Activated T-helper 9 cell treated with anti-CD3 and anti-CD28 coated beads, Interleukin-2, amount 50 U/mL, for 16 hours (primary cell): ENCODE measurements at regions not wholly inside any gene's neighbourhood (a gene's known extent, or its start where the extent isn't known, plus 50 kb on each side); places are given as distances from the start of the nearest gene placed in this dataset.

Experiments used
- DNase-seq: peaks from one replicate; pipeline ENCODE4 v3.0.0-alpha.2; 2020; ENCODE audit warnings: low read depth

DNA sequence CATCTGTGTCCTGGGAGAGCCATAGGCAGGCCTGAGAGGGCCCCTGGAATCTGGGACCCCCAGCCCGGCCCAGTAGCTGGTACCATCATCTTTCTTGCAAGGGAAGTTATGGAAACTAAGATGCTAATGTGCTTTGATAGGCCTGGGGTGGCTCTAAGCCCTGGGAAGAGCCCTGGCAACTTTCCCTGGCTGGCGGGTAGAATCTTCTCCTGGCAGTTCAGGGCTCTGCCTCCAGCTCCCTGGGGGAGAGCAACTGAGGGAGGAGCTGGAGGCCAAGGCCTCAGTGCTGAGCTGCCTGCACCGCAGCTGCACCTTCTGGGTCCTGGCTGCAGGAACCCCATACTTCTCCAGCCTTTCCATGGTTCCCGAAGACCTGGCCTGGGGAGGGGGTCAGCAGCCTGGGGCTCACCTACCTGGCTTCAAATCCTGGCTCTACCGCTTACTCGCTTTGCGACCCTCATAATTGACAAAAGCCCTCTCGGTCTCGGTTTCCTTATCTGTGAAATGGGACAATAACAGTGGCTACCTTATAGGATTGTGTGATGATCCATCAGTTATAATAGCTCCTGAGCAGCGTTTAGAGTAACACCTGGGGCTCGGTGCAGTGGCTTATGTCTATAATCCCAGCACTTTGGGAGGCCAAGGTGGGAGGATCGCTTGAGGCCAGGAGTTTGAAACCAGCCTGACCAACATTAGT lies 333.7 kb downstream of the SEC14L1 start:
- no peak for DNase-seq

DNA sequence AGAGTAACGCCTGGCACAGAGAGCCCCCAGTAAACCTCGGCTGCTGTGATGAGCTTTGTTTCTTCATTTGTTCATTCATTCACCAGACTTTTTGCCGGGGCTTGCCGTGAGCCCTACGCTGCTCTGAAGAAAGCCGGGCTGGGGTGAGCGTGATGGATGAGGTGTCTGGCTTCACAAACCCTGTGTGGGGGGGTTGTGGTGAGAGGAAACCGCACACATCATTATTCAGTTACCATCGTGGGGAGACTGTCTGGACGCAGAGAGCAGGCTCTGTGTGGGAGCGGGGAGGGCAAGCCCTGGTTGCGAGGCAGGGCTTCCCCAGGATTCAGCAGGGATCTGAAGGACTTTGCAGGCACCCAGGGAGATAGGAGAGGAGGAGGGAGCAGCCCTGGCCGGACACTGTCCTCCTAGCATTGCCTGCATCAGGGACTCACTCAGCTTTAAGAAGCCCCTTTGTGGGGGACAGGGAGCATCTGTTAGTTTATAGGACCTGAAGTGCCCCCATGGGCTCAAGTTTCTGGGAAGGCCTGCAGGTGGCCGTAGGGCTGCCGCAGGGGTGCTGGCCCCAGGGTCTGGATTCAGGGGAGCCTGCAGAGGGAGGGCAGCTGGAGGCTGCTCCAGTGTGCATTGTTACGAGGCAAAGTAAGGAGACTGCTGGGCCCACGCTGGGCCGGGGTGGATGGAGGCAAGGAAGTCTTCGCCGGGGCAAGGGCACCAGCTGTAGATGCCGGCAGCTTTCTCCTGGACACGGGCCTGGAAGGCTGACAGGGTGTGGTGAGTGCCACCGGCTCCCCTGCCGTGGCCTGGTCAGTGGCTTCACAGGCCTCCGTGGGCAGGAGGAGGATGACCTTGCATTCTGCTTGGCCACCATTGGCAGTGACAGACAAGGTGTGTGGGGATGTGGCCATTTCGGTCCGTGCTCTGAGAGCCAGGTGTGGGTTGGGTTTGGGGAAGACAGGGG lies 334.5 kb downstream of the SEC14L1 start:
- DNase-seq: peak; percentile 67

DNA sequence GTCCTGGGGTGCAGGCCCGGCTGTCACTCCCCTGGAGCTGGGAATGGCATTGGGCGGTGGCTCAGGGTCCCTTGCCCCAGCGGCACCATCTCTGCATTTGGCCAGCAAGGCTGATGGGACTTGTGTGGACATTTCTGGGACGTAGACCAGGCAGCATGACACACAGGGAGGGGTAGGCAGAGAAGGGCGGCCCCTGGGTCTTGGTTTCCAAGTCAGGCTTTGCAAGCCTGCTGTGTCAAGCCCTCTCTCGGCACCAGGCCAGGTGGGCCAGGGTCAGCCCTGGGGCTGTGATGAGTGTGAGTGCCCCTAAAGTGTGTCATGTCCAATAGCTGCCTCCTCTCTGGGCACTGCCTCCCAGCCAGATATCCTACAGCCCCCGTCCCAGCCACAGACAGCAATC lies 335.2 kb downstream of the SEC14L1 start:
- no peak for DNase-seq

DNA sequence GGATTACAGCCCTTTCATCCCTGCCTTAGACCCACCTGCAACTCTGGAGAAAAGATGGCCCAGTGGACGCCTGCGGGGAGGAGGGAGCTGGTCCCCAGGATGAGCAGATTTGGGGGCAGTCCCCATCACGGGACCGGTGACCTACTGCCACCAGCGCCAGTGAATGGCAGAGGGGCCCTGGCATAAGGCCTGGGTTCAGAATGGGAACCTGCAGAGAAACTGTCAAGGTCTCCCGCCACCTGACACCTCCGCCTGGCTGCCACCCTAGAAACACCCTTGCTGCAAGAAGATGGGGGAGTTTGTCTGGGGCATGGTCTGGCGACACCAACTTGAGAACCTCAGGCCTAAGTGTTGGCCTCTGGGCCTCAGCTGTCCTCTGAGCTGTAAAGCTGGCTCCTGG lies 335.7 kb downstream of the SEC14L1 start:
- no peak for DNase-seq

DNA sequence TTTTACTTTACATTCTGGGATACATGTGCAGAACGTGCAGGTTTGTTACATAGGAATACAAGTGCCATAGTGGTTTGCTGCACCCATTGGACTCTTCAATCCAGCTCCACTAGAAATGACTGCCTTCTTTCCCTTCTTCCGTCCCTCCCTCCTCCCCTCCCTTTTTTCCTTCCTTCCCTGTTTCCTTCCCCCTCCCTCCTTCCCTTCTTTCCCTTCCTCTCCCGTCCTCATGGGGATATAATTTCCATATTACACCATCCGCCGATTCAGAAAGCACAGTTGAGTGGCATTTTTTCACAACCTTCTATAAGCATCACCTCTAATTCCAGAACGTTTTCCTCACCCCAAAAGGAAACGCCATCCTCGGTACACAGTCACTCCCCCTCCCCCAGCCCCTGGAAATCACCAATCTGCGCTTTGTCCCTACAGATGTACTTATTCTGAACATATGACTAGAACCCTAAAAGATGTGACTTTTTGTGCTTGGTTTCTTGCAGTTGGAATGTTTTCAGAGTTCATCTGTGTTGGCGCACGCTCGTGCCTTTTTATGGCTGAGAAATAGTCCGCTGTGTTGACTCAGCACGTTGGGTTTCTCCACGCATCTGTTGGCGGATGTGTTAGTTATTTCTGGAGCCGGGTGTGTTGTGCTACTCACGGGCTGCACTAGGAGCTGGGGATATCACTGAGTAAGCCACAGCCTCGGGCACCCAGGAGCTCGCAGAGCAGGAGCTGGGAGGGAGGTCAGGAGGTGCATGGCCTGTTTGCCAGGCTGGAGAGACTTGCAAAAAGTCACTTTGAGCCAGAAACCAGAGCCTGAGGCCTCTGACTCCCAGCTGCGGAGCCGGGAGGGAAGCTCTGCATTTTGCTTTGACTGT lies 336.4 kb downstream of the SEC14L1 start:
- DNase-seq: no peak

DNA sequence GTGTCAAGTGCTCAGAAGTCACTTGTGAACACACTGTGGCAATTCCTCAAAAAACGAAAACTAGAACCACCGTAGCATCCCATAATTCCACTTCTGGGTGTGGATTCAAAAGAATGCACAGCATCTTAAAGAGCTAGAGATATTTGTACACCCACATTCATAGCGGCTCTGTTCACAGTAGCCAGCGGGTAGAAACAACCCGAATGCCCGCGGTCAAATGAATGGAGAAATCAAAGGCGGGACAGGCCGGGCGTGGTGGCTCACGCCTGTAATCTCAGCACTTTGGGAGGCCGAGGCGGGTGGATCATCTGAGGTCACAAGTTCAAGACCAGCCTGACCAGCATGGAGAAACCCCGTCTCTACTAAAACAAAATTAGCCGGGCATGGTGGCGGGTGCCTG lies 337.5 kb downstream of the SEC14L1 start:
- DNase-seq: no peak

DNA sequence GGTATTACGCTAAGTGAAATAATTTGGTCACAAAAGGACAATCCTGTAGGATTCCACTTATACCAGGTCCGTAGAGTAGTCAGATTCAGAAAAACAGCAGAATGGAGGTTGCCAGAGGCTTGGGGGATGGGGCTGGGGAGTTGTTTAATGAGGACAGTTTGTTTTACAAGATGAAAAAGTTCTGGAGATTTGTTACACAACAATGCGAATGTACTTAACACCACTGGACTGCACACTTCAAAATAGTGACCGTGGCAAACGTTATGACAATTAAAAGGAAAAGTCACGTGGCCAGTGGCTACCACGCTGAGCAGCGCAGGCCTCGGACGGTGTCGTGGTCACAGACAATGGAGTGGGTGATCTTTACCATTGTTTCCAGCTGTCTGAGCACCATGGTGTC lies 338.1 kb downstream of the SEC14L1 start:
- DNase-seq: no peak

DNA sequence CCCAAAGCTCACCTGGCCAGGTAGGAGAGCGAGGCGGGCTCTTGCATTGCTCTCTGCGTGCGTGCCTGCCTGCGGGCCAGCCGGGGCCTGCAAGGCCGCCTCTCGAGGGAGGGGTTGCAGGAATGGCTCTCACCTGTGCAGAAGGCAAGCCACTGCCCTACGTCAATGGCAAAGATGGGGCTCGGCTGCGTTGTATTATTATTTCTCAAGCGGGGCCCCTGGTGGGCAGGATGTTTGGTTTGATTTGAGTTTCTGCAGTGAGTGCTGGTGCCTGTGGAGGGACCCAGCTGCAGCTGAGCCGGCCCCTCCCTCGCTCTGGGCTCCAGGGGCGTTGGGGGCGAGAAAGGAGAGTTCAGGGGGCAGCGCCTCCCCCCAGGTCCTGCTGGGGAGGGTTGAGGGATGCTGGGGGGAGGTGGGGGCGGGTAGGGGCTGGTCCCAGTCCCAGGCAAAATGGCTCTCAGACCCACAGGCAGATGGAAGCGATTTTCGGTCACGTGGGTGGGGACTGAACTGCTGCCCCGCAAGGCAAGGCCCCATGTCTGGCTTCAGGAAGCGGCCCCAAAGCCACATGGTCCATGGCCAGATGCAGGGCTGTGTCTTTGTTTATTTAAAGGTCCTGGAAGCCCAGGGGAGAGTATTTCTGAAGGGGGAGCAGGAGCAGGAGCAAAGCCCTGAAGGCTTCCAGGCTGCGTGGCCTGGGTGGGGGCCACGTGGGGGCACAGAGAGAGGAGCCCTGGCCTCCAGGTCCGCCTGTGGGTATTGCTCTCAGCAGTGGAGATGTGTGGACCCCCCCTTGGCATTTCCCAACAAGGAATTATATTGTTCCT lies 338.8 kb downstream of the SEC14L1 start:
- DNase-seq: no peak

DNA sequence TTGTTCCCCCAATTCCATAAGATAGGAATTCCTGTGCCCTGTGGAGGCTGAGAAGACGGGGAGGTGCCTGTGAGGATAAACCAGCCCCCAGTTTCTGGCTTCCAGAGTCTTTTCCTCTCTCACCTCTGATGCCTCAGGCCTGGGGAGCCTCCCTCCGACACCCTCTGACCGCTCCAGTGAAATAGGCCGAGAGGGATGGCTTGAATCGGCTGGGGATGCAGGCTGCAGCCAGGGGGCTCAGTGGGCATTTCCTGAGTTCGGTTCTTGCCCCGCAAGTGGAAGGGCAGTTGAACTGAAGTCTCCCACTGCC lies 339.4 kb downstream of the SEC14L1 start:
- no peak for DNase-seq

DNA sequence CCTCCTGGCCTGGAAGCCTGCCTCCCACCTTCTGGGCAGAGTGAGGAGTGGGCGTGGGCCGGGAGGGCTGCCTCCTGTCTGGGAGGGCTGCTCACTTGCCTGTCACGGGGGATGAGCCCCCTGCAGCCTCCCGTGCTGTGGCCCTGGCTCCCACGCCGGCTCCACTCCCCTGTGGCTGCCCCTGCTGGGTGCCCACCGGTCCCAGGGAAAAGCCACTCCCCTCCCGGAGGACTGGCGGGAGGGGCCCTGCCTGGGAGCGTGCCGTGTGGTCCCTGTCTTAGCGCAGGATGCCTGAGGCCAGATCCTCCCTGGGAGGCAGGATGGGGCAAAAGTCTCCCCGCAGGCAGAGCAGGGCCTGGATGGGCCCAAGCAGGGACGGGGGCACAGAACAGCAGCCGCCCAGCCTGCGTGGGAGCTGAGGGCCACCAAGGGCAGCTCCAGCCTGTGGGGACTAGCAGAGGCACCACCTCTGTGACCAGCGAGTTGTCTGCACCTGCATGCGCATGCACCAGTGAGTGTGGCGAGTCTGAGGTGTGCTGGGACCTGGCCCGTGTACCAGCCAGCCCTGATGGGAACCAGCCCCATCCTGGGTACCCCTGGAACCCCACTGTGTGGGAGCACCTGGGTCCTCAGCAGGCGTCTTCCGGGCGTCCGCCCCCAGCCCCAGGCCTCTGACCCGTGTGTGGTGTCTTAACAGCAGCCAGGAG lies 339.9 kb downstream of the SEC14L1 start:
- DNase-seq: no peak

DNA sequence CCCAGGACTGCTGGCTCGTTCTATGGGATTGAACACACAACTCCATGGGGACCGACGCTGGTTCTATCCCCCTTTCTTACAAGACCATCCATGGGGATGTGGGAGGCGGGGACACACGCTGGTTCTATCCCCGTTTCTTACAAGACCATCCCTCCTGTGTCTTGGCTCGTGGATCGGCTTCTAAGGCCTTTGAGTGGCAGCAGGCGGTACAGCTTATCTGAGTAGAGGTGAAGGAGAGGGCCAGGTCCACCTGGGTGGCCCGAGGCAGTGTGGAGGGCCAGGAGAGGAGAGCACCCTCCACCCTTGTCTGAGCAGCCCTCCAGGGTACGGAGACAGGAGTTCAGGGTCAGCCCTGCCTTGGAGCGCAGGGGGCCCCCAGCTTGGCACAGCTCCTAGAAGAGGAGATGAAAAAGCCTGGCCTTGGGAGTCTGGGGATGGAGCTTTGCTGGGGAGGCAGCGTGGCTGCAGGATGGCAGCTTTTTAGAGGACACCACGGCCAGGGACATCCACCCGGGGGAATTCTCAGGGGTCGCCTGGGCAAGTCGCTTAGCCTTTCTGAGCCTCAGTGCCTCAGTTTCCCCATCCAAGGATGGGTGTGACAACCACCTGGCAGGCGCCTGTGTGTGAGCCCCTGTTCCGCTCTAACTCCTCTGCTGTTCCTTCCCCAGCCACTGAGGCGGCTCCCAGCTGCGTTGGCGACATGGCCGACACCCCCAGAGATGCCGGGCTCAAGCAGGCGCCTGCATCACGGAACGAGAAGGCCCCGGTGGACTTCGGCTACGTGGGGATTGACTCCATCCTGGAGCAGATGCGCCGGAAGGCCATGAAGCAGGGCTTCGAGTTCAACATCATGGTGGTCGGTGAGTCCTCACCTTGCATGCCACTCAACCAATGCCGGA lies 341.0 kb downstream of the SEC14L1 start:
- DNase-seq: no peak

DNA sequence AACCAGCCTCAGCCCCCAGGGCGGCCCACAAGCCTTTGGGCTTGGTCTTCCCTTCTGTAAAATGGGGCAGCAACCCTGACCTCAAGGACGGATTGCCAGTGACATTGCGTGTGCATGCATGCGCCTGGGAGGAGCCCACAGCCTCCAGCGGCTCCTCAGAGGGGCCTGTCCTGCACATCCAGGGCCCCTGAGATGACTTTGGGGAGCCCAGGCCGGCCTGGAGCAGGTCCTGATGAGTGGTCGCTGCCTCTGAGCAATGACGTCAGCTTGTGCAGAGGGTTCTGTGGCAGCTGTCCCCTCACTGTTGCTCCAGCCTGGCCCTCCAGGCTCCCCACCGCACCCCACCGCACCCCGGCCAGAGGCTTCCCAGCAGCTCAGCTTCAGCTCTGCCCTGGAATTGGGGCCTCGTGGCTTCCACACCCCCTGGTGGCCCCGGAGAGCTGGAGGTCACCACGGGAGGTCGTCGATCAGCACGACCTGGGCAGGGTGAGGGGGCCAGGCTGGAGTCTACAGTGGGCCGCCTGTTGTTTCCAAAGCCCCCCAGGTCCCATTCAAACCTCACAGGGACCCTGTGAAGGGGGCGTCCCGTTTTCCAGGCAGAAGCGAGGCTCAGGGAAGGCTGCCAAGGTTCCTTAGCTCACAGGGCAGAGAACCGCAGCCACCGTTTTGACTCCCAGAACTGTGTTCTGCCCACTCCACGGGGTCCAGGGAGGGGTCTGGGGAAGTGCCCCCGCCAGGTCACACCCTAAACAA lies 341.8 kb downstream of the SEC14L1 start:
- DNase-seq: no peak

DNA sequence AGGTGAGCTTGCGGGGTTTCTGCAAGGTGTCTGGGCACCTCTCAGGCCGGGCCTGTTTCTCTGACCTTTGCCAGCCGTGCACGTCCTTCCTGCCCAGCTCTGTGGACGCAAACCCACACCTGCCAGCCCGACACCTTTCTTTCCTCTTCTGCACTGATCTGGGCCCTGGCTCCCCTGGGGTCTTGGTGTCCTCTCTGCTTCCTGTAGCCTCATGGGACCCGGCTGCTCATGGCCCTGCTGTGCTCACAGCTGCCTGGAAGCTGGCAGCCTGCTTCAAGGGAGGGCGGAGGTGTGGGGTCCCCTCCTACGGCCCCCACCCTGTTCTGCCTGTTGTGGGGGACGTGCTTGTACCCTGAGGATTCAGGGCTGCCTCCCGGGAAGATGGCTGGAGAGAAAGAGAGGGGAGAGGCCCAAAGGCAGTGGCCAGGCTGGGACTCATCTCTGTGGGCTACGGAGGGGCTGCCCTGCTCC lies 342.4 kb downstream of the SEC14L1 start:
- DNase-seq: no peak

DNA sequence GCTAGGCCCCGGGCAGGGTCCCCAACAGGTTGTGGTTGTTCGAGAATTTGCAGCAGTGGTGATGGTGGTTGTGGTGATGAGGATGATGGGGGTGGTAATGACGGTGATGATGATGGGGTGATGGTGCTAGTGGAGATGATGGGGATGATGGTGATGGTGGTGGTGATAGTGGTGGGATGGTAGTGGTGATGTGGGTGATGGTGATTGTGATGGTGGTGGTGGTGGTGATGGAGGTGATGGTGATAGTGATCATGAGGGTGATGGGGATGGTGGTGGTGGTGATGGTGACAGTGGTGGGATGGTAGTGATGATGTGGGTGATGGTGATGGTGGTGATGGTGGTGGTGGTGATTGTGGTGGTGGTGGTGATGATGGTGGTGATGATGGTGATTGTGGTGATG lies 343.3 kb downstream of the SEC14L1 start:
- DNase-seq: no peak

DNA sequence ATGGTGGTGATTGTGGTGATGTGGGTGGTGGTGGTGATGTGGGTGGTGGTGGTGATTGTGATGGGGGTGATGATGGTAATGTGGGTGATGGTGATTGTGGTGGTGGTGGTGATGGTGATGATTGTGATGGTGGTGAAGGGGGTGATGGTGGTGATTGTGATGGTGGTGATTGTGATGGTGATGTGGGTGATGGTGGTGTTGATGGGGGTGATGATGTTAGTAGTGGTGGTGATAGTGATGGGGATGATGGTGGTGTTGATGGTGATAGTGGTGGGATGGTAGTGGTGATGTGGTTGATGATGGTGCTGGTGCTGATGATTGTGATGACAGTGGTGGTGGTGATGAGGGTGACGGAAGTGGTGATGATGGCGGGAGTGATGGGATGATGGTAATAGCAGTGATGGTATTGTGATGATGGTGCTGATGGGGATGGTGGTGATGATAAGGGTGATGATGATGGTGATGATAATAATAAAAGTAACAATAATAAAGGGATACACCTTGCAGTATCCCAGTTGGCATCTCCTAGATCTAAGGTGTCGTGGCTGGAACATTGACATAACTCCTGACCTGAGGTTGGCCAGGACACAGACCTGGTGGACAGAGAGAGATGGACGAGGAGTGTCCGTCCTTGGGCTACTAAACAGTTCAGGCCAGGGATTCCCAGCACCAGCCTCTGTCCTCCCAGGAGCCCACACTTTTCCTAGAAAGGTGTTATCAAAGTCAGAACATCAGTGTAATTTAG lies 344.5 kb downstream of the SEC14L1 start:
- DNase-seq: no peak

DNA sequence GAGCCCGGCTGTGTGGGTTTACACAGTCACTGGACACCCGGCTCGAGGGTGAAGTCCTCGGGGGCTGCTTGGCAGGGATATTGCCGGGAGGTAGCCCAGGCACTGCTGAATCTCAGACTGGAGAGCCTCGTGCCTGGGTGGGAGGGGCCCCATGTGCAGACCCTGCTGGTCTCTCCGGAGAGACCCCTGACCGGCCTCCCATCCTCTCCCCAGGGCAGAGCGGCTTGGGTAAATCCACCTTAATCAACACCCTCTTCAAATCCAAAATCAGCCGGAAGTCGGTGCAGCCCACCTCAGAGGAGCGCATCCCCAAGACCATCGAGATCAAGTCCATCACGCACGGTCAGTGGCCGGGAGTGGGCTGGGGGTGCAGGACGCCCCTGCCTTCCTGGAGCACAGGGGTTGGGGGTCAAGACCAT lies 346.5 kb downstream of the SEC14L1 start:
- no peak for DNase-seq

DNA sequence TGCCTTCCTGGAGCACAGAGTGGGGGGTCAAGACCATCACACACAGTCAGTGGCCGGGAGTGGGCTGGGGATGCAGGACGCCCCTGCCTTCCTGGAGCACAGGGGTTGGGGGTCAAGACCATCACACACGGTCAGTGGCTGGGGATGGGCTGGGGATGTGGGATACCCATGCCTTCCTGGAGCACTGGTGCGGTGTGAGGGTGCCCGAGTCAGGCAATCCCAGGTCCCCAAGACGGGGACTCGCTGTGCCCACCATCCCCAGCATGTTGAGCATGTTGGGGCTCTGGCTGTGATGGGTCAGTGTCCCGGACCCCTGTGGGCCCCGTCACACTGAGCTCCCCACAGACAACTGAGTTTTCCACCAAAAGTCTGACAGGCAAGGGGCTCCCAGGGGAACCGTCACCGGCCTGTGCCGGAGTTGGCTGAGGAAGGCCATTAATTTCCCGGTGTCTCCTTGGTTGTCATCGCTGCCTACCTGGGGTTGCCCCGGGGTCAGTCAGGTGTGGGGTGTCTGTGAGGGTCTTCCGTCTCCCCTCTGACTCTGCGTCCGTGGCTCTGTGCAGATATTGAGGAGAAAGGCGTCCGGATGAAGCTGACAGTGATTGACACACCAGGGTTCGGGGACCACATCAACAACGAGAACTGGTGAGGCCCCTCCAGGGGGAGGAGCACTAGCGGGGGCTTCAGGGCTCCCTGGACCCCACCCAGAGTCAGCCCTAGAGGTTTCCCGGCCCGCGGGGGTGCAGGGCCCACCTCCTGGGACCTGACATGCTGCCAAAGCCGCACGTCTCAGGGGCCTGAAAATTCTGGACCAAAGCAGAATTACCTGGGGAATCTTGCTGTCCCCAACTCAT lies 347.1 kb downstream of the SEC14L1 start:
- DNase-seq: no peak
